GM10266 (cell line): ENCODE measurements at regions not wholly inside any gene's neighbourhood (a gene's known extent, or its start where the extent isn't known, plus 50 kb on each side); places are given as distances from the start of the nearest gene placed in this dataset.

ENCODE experiments used
- DNase-seq: peaks from one replicate; pipeline ENCODE4 v3.0.0; 2012; ENCODE audit errors: extremely low spot score
- CTCF ChIP-seq: IDR thresholded peaks from 2 replicates; pipeline ENCODE4 v1.5.1; 2012; ENCODE audit warnings: mild to moderate bottlenecking, low read depth; ENCODE audit not compliant: control insufficient read depth, insufficient read depth; ENCODE audit errors: missing control alignments

DNA sequence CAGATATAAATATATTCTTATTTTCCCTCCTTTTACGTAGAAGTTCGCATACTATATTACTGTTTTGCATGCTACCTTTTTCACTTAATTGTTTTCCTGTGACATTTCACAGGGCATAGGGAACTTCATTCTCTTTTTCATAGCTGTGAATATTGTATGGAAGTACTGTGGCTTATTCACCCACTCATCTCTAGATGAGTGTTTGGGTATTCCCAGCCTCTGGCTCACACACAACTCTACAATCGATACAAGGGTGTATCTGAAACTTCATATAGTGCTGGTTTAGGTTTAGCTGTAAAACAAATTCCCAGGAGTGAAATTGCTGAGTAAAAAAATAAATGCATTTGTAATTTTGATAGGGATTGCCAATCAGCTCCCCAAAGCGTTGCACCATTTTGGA is 55.3 kb upstream of the MAGI1 start:
- DNase-seq, result no peak
- no peak for TF ChIP-seq CTCF

- no peak for TF ChIP-seq CTCF
- no peak for DNase-seq
Measured at GRCh38 chr3:66092175-66092995, 53.7 kb upstream of the MAGI1 start.
